Kidney capillary endothelial cell (primary cell): ENCODE measurements at regions not wholly inside any gene's neighbourhood (a gene's known extent, or its start where the extent isn't known, plus 50 kb on each side); places are given as distances from the start of the nearest gene placed in this dataset.

ENCODE experiments used
- DNase-seq: peaks from one replicate; pipeline ENCODE4 v3.0.0-alpha.2; 2018; ENCODE audit warnings: low spot score

DNA sequence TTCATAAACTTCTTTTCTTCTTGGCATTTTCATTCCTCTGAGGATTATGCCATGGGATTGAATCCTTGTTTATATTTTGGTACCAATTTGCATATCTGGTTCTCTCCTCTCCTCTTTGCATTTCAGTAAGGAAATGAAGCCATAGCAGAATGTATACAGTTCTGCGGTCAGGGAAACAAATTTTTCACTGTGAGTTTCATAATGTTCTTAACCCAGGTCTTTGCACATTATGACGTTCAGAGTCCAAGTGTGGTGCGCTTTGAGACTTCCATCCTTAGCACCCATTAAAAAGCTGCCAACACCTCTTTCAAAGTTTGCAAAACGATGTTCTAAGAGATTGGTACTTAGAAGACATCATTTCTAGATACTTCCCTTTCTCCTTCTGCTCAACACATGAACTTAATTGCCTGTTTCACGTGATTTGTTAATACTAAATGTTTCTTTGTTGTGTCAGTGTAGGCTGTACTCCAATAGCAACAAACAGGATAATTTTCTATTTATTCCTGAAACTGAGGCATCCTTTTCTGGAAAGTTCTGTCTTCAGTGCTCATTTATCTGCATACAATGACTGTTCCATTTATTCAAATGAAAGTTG is 953.1 kb upstream of the NR2F2 start:
- no peak for DNase-seq

DNA sequence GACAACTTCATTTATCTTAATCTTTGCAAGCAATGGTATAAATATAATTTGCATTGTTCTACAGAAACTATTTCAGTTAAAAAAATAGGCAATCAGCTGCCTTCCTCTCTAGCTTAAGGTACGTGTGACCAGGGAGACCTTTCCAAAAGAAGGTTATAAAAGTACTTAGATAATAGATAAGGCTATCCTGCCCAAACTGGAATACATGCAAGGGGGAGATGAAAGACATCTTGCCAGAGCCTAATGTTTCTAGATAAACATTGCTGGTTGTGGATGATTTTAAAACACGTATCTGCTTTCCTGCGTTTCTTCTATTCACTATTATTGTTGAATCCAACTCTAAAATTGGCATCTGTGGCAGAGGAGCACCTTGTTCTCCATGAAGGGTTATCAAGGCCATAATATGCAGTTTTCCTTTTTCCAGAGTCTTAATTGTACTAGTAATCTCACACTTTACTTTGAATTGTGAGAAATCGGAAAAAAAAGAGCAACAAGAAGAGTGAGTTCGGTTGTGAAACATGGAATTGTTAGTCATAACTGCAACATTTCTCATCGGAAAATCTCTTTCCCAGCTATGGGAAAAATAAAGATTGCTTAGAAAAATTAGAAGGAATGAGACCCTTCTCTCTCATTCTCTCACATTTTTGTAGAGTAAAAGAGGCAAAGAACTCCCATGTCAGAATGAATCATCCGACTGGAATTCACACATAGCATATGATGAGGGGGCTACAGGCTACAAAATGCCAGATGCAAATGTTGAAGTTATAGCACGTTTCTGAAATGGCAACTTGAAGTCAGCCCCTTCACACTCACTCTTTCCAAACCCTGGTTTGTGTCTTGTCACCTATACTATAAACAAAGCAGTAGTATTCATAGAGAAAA is 936.1 kb upstream of the NR2F2 start:
- no peak for DNase-seq

DNA sequence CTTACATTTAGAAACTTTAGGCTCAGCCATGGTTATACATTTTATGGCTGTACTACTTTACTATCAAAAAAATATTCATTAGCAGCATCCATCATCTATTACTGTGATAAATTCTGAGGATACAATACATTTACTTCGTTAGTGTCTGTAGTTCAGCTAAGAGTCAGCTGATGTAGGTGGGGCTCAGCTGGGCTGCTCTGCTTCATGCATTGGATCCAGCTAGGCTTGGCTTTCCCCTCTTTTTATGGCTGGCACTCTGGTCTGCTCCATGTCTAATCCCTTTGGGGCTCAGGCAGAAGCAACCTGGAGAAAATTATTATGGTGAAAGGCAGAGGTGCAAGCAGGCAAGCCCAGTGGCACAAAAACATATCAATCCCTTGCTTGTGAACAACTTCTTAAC is 930.1 kb upstream of the NR2F2 start:
- DNase-seq, result no peak

DNA sequence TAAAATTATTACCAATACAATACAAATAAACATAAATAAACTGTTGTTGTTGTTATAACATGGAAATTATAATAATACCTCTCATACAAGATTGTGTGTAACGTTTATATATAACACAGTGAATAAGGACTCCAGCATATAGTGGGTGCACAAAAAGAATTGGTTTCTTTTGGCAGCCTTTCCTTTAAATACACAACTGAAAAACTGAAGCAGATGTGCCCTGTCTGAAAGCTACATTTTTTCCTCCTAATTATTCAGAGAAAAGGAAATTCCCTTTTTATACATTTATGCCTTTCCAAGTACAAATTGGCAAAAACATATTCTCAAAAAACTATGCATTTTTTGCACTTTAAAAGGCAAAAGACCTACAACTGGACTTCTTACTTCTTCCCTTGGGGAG is 928.9 kb upstream of the NR2F2 start:
- DNase-seq, result no peak

GRCh38 chr15:95405447-95405846 is 925.1 kb upstream of the NR2F2 start:
- no peak for DNase-seq

GRCh38 chr15:95407534-95407933 is 923.0 kb upstream of the NR2F2 start:
- DNase-seq, result no peak

DNA sequence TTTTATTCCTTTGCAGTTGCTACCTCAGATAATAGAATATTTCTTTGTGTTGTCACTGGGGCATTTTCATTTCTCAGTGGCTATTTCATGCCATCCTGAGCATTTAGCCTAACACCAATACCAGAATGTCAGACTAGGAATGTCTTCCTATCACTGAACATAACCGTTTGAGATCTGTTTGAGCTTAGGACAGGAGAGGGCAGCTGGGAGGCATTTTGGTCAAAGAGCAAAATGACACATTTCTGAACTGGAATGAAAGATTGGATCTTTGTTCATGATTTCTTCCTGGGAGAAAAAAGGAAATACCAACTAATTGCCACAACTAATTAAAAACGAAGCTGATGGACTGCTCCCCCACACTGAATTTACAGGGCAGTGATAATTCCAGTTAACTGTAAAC is 921.3 kb upstream of the NR2F2 start:
- no peak for DNase-seq

DNA sequence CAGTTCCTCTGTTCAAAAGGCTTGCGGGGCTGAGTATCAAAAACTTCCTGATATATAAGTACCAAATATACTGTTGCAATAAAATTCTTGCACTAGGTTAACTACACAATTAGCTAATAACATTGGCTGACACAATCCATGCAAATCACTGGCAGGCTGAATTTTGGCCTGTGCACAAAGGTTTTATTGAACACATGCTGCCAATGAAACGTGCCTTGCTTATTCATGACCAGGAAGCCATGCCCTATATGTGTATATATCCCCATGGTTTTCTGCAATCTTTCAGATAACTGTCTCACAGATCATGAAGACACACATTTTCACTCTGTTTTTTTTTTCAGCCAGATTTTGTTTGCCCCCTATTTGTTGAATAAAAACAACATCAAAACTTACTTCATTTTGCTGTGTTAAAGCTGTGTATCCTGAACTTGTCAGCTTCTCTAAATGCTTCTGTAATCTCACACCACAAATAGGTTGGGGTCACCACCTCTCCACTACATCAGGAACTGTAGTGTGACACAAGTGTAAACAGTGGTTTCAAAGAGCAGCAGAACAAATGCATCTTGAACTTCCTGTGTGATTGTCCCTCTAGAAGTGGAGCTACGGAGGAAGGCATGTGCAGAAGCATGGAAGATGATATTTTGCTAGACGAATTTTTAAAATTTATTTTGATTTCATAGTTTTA is 920.7 kb upstream of the NR2F2 start:
- no peak for DNase-seq

DNA sequence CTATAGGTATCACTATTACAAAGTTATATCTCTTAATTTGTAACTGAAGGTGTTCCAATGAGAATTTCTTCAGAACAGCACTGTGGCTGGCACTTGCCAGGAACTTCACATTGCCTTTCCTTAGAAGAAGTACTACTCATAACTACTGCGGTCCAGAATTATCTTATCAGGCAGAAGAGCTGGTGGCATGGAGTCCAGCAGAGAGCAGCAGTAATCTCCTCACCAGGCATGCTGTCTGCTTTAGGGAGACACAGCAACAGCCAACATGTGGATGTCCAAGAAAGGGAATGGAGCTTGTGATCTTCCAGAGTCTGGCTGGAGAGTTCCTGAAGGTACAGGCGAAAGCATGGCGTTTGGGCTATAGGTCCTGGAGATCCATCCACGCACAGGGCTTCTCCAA is 919.7 kb upstream of the NR2F2 start:
- DNase-seq, result no peak

GRCh38 chr15:95416576-95416975 is 913.9 kb upstream of the NR2F2 start:
- DNase-seq, result no peak

GRCh38 chr15:95417761-95418160 is 912.7 kb upstream of the NR2F2 start:
- no peak for DNase-seq

DNA sequence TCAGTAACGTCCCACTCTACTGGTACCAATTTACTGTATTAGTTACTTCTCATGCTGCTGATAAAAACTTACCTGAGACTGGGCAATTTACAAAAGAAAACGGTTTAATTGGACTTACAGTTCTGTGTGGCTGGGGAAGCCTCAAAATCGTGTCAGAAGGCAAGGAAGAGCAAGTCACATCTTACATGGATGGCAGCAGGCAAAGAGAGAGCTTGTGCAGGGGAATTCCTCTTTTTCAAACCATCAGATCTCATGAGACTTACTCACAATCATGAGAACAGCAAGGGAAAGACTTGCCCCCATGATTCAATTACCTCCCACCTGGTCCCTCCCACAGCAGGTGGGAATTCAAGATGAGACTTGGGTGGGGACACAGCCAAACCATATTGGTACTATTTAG is 908.2 kb upstream of the NR2F2 start:
- DNase-seq, result no peak

DNA sequence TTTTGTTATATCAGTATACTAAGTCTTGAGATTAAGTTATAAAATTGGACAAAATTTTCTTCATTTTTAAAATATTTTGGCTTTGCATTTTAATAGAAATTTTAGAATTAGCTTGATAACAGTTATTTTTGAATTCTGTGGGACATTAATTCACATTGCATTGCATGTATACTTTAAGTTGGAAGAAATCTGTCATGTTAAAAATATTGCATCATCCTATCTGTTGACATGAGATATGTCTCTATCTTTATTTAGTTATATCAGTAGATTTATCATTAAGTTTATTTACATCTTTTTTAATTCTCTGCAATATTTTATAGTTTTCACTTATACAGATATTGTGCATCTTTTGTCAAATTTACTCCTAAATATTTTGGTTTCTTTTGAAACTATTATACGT is 904.6 kb upstream of the NR2F2 start:
- no peak for DNase-seq

GRCh38 chr15:95429345-95429744 is 901.2 kb upstream of the NR2F2 start:
- no peak for DNase-seq

DNA sequence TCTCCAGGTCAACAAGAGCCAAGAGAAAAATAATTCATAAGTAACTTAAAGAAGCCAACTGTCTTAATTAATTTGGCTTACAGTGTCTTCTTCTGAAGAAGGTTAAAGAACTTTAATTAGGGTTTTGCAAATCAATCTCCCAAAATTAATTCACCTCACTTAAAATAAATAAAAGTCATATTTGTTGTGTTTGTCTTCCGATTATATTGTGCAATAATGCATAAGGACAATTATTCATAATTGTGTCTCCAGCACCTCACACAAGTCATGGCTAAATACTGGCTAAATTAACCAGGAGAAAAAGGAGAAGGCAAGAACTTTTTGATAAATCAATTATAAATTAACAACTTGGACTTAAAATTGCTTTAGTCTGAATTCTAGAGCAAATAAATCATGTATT is 899.0 kb upstream of the NR2F2 start:
- no peak for DNase-seq

DNA sequence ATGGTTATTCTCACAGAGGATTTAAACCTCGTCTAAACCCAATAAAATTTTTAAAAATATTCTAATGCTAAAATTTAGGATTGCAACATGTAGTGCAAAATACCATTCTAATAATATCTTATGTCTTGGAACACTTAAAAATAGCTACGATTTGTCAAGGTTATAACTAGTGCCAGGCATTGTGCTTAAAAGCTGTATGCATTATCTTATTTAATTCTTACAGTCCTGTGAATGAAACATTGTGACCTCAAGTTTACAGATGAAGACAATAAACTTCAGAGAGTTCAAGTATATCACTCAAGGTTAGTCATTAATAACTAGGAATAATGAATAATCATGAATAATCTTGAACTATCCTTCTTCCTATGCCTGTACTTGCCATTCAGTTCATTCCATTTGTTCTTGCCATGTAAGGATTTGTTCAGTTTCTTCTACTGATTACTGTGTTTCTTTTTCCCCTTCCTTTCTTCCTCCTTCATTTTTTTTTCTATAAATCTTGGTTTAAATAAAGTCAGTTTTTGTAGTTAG is 897.6 kb upstream of the NR2F2 start:
- no peak for DNase-seq

DNA sequence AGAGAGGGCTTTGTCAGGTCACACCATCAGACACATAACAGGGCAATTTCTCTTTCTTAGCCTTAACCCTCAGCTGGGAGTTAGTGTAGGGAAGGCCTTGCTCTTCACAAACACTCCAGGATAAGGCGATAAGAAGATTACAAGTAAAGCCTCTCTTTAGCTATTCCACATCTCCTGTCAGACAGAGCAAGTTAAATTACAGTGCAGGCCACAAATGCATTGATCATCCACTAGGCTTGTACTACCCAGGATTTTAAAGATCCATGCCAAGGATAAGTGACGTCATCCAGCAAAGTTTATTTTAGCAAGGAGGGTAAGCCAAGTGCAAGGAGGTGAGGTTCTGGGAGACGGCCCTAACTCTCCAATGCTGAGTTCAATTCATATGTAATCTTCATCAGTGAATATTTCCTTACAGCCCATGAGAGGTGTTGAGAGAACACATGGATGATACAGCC is 890.6 kb upstream of the NR2F2 start:
- no peak for DNase-seq

GRCh38 chr15:95440712-95441111 is 889.8 kb upstream of the NR2F2 start:
- no peak for DNase-seq

- DNase-seq, result no peak
Measured at GRCh38 chr15:95442107-95442719, 888.3 kb upstream of the NR2F2 start.

GRCh38 chr15:95444860-95445259 is 885.6 kb upstream of the NR2F2 start:
- no peak for DNase-seq

- peak; percentile 39 for DNase-seq
Measured at GRCh38 chr15:95446854-95447253, 883.6 kb upstream of the NR2F2 start.

DNA sequence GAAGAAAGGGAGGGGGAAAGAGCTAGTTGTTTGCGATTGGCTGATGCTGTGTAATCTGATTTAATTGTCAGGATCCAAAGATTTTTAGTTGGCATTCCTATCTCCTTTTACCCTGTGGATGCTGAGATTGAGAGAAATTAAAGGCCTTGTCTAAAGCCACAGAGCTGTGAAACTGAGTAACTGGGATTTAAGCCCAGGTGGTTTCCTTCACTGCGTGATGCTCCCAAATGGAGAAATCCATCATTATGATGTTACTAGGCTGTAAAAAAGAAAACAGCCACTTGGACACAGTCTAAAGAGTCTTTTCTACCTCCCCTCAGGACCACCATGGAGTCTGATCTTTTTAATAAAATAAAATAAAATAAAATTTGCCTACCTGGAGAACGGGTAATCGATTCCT is 883.0 kb upstream of the NR2F2 start:
- DNase-seq, result no peak
